Stimulated activated naive CD8-positive, alpha-beta T cell treated with anti-CD3 and anti-CD28 coated beads, Interleukin-15, amount 100 ng/mL, for 72 hours (primary cell): ENCODE measurements at regions not wholly inside any gene's neighbourhood (a gene's known extent, or its start where the extent isn't known, plus 50 kb on each side); places are given as distances from the start of the nearest gene placed in this dataset.
"Not testable (repeated sequence)": the region's sequence is repeated elsewhere in the genome, so short reads cannot be mapped to it uniquely, and the experiment has no call there.

ENCODE experiments used
- ATAC-seq: fragments of 150-1000 bp; cut with Tn5 transposase; 2 replicates; pipeline ENCODE4 v1.10.0; 2021; ENCODE audit warnings: mild to moderate bottlenecking, moderate library complexity
- DNase-seq, 2 donors: peaks; one replicate each; pipeline ENCODE4 v3.0.0; 2021 to 2022
- H3K27ac Mint-ChIP-seq, 2 donors: one replicate each; pipeline ENCODE4 v1.8.0; 2022; ENCODE audit warnings: mild to moderate bottlenecking in 2 of 2, mixed read lengths in 2 of 2, moderate library complexity in 2 of 2
- H3K27me3 Mint-ChIP-seq: one replicate; pipeline ENCODE4 v1.8.0; 2022; ENCODE audit warnings: mixed read lengths
- H3K4me1 Mint-ChIP-seq: one replicate; pipeline ENCODE4 v1.8.0; 2022; ENCODE audit warnings: mild to moderate bottlenecking, mixed read lengths
- H3K4me3 Mint-ChIP-seq, 2 donors: one replicate each; pipeline ENCODE4 v1.8.0; 2022; ENCODE audit warnings: mild to moderate bottlenecking in 2 of 2, mixed read lengths in 2 of 2, moderate library complexity in 1 of 2
- H3K9me3 Mint-ChIP-seq, 2 donors: one replicate each; pipeline ENCODE4 v1.8.0; 2022; ENCODE audit warnings: mixed read lengths in 2 of 2

GRCh38 chr5:138645778-138646575 lies 70.8 kb upstream of the HSPA9 start:
- Mint-ChIP-seq H3K9me3 (no peaks in the 10 kb centered on the region), H3K4me1 (peaks cover 4% of the 10 kb centered on the region), H3K4me3 (no peak overlapping the region), H3K27me3 (peaks cover 95% of the 10 kb centered on the region), H3K27ac (no peak overlapping the region)
- DNase-seq = no peak
- no peak for ATAC-seq

- ATAC-seq = no peak
- Mint-ChIP-seq H3K27ac (peak overlapping the region in 1 of 2 donors; percentile 74), H3K9me3 (no peaks in the 10 kb centered on the region), H3K4me3 (no peak overlapping the region), H3K27me3 (peaks cover 94% of the 10 kb centered on the region), H3K4me1 (peaks cover 4% of the 10 kb centered on the region)
- no peak for DNase-seq
Observed at GRCh38 chr5:138643040-138643791, 68.0 kb upstream of the HSPA9 start.

GRCh38 chr5:138641547-138642298 lies 66.5 kb upstream of the HSPA9 start:
- no peak overlapping the region for H3K4me3 Mint-ChIP-seq
- peak; percentile 79 for ATAC-seq
- peaks cover 4% of the 10 kb centered on the region for H3K4me1 Mint-ChIP-seq
- H3K27ac Mint-ChIP-seq = no peak overlapping the region
- peaks cover 94% of the 10 kb centered on the region for H3K27me3 Mint-ChIP-seq
- DNase-seq = peak; percentile 71 to 77
- no peaks in the 10 kb centered on the region for H3K9me3 Mint-ChIP-seq

GRCh38 chr5:138640646-138641254 lies 65.5 kb upstream of the HSPA9 start:
- Mint-ChIP-seq H3K27ac (no peak overlapping the region), H3K27me3 (peaks cover 94% of the 10 kb centered on the region), H3K9me3 (no peaks in the 10 kb centered on the region), H3K4me1 (peaks cover 4% of the 10 kb centered on the region), H3K4me3 (no peak overlapping the region)
- no peak for DNase-seq
- ATAC-seq = no peak

- no peak overlapping the region for H3K27ac Mint-ChIP-seq
- H3K27me3 Mint-ChIP-seq = peaks cover 96% of the 10 kb centered on the region
- H3K4me1 Mint-ChIP-seq = peaks cover 4% of the 10 kb centered on the region
- H3K9me3 Mint-ChIP-seq = no peaks in the 10 kb centered on the region
- ATAC-seq = no peak
- H3K4me3 Mint-ChIP-seq = no peak overlapping the region
- DNase-seq = no peak
Observed at GRCh38 chr5:138640138-138640537, 64.9 kb upstream of the HSPA9 start.

- peaks cover 96% of the 10 kb centered on the region for H3K27me3 Mint-ChIP-seq
- H3K4me3 Mint-ChIP-seq = no peak overlapping the region
- no peak overlapping the region for H3K27ac Mint-ChIP-seq
- no peak for DNase-seq
- no peak for ATAC-seq
- peaks cover 4% of the 10 kb centered on the region for H3K4me1 Mint-ChIP-seq
- no peaks in the 10 kb centered on the region for H3K9me3 Mint-ChIP-seq
Observed at GRCh38 chr5:138639326-138639725, 64.1 kb upstream of the HSPA9 start.

GRCh38 chr5:138637256-138637655 lies 62.1 kb upstream of the HSPA9 start:
- Mint-ChIP-seq H3K27me3 (peaks cover 94% of the 10 kb centered on the region), H3K4me1 (peaks cover 4% of the 10 kb centered on the region), H3K4me3 (no peak overlapping the region), H3K9me3 (no peaks in the 10 kb centered on the region), H3K27ac (no peak overlapping the region)
- DNase-seq (no peak), ATAC-seq (no peak)

- H3K4me1 Mint-ChIP-seq = no peaks in the 10 kb centered on the region
- no peak overlapping the region for H3K4me3 Mint-ChIP-seq
- H3K9me3 Mint-ChIP-seq = no peaks in the 10 kb centered on the region
- no peak for ATAC-seq
- H3K27ac Mint-ChIP-seq = no peak overlapping the region
- peaks cover 94% of the 10 kb centered on the region for H3K27me3 Mint-ChIP-seq
- DNase-seq = no peak
Observed at GRCh38 chr5:138636398-138636944, 61.3 kb upstream of the HSPA9 start.

- Mint-ChIP-seq H3K4me1 (no peaks in the 10 kb centered on the region), H3K9me3 (no peaks in the 10 kb centered on the region), H3K4me3 (no peak overlapping the region), H3K27ac (no peak overlapping the region), H3K27me3 (peaks cover 97% of the 10 kb centered on the region)
- DNase-seq = no peak
- no peak for ATAC-seq
Observed at GRCh38 chr5:138635708-138636107, 60.5 kb upstream of the HSPA9 start.

GRCh38 chr5:138635265-138635664 lies 60.1 kb upstream of the HSPA9 start:
- Mint-ChIP-seq H3K27me3 (peaks cover 94% of the 10 kb centered on the region), H3K4me1 (no peaks in the 10 kb centered on the region)

GRCh38 chr5:138634804-138635203 lies 59.6 kb upstream of the HSPA9 start:
- not testable (repeated sequence) for H3K4me3 Mint-ChIP-seq, ATAC-seq, H3K9me3 Mint-ChIP-seq, H3K4me1 Mint-ChIP-seq, DNase-seq, H3K27ac Mint-ChIP-seq
- peaks cover 89% of the 10 kb centered on the region for H3K27me3 Mint-ChIP-seq

More at GRCh38 chr5:138635265-138635664, 60.1 kb upstream of the HSPA9 start:
- DNase-seq (no peak), ATAC-seq (no peak)
- no peak overlapping the region for H3K4me3 Mint-ChIP-seq
- no peak overlapping the region for H3K27ac Mint-ChIP-seq
- no peaks in the 10 kb centered on the region for H3K9me3 Mint-ChIP-seq

GRCh38 chr5:138632900-138633489 lies 57.8 kb upstream of the HSPA9 start:
- peak; percentile 35 for ATAC-seq
- Mint-ChIP-seq H3K4me3 (no peak overlapping the region), H3K27me3 (peaks cover 71% of the 10 kb centered on the region), H3K27ac (no peak overlapping the region), H3K4me1 (no peaks in the 10 kb centered on the region), H3K9me3 (no peaks in the 10 kb centered on the region)
- DNase-seq = peak in 1 of 2 donors; percentile 28

- H3K9me3 Mint-ChIP-seq = no peaks in the 10 kb centered on the region
- DNase-seq = no peak
Observed at GRCh38 chr5:138631096-138631928, 56.1 kb upstream of the HSPA9 start.

GRCh38 chr5:138629392-138629791 lies 54.2 kb upstream of the HSPA9 start:
- Mint-ChIP-seq H3K27ac (peak overlapping the region in 1 of 2 donors; percentile 32), H3K4me3 (no peak overlapping the region), H3K4me1 (no peaks in the 10 kb centered on the region), H3K9me3 (no peaks in the 10 kb centered on the region), H3K27me3 (peaks cover 69% of the 10 kb centered on the region)
- ATAC-seq = no peak
- no peak for DNase-seq

More at GRCh38 chr5:138631096-138631928, 56.1 kb upstream of the HSPA9 start:
- ATAC-seq = no peak
- H3K27me3 Mint-ChIP-seq = peaks cover 71% of the 10 kb centered on the region
- H3K4me1 Mint-ChIP-seq = no peaks in the 10 kb centered on the region
- no peak overlapping the region for H3K4me3 Mint-ChIP-seq
- H3K27ac Mint-ChIP-seq = no peak overlapping the region
